NCI-H1930 (cell line): ENCODE measurements at regions not wholly inside any gene's neighbourhood (a gene's known extent, or its start where the extent isn't known, plus 50 kb on each side); places are given as distances from the start of the nearest gene placed in this dataset.
"Not testable (repeated sequence)": the region's sequence is repeated elsewhere in the genome, so short reads cannot be mapped to it uniquely, and the experiment has no call there.

ENCODE experiments used
- DNase-seq, 2 experiments: peaks; one replicate each; lab custom pipeline; 2025; lab: John Stamatoyannopoulos, UW

DNA sequence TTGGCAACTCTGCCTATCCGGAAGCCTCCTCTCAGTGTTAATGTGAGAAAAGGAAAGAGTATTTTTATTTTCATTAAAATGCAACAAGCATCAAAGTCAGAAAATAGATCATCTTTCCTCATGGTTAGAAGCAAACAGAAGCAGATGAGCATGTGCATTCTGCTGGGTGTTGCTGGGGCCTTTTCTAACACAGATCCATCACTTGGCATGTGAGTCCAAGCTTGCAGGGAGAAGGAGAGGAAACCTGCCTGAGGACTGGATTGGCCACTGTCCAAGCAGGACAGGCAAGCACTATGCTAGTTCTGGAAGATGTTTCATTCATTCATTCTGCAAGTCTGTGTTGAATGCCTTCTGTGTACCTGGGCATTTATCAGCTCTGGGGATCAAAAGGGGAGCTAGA, 348.7 kb upstream of the PCSK5 start:
- no peak for DNase-seq

DNA sequence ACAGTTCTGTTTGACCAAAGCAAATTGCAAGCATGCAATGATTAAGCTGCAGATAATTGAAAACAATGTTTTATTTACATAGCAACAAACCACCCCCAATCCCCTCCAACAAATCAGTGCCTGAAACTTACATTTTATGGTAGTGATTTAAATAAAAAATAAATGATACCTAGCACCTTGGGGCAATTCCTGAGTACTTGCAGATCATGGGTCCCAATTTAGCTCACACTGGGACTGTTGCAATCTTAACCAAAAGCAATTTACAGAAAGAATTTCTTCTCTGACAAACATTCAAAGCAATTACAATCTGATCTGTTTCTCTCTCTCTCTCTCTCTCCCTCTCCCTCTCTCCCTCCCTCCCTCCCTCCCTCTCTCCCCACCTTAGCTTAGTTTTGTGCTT, 345.7 kb upstream of the PCSK5 start:
- DNase-seq: no peak

DNA sequence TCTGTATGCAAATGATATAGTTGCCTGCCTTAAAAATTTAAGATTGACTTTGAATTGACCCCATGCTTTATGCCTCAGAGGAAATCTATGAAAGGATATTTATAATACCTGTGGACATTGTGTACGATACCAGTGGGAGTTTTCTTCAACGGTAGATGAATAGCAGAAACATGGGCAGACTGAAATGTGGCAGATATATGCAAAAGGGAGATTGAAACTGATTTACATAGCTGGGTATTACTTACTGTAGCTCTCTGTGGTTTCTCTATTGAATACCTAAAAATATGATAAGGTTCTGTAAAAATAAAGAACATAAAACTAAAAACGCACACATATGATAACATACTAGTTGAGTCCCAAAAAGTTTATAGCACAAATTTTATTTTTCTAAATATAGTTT, 345.2 kb upstream of the PCSK5 start:
- DNase-seq: no peak

DNA sequence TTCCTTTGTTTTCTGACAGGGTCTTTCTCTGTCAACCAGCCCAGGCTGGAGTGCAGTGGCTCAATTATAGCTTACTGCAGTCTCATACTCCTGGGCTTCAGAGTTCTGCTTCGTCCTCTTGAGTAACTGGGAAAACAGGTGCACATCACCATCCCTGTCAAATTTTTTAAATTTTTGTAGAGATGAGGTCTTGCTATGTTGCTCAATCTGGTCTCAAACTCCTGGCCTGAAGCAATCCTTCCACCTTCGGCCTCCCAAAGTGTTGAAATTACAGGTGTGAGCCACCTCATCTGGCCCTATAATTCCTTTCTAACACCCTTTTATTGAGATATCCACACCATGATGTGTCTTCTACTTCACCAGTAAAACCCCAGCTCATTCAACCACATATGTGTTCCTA, 341.6 kb upstream of the PCSK5 start:
- no peak for DNase-seq

DNA sequence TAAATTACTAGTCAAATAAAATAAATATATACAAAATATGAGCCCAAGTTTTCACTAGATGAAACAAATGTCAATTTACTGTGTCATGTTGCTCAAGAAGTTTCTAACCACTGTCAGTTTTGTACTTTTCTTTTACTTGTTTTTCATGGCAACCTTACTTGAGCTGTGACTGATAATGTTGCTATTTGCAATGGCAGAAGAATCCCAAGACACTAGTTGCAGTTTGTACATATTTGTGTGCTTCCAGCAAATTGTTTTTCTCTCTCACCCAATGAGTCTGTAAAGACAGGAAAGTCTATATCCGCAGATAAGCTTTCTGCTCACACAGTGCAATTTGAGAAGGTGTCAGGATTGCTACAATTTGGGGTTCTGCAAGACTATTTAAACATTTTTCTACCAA, 338.6 kb upstream of the PCSK5 start:
- no peak for DNase-seq

DNA sequence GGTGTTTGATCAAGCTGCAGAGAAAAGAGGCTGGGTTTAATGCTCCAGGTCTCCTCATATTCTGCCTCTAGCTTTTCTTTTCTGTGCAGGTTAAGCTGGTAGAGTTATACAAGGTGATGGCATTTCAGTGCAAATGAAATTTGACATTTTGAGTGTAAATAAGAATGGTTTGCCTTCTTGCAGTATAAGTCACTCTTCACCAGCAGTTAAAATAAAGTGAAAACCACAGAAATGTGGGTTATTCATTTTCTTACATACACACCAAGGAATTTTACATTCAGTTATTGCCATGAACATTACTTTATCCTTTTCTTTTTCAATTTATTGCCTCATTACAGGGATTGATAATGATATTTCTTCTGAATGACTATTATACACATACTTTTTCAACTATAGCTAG, 337.5 kb upstream of the PCSK5 start:
- DNase-seq: no peak

DNA sequence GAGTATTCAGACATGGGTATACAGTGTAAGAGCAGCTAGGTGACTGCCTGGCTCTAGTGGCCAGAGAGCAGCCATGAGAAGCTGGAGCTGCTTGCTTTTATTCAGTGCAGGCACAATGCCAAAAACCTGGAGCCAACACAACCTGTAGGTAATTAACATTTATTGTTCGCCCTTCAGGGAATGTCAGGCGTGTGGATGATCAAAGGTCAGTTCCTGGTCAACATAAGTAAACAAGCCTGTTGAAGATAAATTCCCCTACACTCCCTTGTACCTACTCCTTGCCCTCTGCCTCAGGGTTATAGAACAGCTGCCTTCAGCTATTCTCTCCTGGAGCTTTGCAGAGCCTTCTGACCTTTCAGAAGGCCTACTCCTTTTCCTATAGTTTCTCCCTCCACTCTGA, 323.7 kb upstream of the PCSK5 start:
- DNase-seq: not testable (repeated sequence)

DNA sequence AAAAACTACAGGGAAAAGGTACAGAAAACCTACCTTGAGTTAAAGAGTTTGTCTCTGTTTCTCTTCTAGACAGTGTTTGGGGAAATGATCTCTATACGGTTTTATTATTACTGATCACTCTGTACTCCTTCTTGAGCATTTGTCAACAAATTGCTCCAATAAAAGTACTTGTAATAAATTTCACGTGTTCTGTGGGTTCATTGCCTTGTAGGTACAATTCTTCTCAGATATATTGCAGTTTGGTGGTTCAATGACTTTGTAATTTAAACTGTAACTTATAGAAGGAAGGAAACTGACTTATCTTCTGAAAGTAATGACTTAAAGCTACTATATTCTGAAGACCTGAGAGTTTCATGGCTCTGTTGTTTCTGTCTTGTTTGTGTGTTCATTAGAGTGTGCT, 319.9 kb upstream of the PCSK5 start:
- DNase-seq: no peak

DNA sequence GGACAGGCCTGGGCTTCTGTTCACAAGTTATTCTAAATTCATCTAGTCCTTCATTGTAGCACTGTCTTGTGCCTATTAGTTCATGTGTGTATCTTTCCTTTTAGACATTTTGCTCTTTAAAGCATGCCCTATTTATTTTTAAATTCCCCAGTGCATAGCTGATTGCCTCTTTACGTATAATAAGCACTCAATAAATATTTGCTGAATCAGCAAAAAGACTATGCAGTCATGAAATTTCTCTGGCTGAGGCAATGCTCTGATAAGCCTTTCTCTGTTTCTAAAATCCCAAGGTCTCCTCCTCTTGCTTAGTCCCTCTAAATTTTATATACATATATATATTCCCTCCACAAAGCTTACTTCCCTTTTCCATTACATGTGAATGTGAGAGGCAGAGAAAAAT, 315.9 kb upstream of the PCSK5 start:
- no peak for DNase-seq

DNA sequence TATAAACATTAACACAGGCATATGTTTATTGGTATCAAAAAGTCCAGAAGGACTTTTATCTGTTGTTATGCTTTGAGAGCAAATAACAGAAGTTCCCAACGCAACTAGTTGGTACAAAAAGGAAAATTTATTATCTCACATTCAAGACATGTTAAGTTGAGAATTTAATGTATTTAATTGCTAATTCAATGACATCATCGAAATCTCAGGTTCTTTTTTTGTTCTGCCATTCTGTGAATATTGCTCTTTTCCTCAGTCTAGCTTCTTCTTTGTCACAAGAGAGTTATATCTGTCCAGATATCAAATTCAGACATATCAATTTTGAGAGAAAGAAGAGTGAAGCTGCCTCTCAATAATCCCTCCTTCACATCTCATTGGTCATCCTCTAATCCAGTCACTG, 307.6 kb upstream of the PCSK5 start:
- DNase-seq: no peak

DNA sequence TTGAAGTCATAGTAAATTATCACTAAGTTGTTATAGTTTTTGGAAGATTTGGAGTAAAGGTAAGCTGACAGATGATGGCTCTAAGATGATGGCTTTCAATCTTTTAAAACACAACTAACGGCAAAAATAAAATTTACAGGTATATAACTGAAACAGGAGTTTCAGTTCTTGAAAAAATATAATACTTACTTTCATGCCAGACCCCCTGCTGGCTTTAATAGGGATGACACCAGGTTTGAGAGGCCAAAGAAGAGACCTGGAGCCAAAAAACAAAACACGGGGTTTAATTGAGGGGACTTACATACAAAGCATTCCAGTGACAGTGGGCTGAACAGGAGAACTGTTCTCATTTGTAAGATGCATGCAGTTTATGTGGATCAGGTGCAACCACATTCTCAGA, 301.7 kb upstream of the PCSK5 start:
- DNase-seq: no peak

DNA sequence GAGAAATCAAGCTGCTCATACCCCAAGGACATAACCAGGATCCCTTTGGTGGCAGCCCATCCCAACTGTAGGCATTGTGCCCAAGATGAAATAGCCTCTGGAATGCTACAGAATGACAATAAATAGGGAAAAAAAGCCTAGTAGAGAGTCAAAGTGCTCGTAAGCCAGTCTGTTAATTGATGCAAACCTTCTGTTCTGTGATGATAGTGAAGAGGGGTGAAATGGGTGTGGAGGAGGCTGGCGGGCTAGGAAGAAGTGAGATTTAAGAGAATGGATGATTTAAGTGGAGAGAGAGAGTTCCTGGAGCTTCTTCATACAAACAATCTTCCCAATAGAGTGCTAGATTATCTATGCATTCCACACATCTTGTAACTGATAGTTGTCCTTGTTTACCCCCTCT, 301.0 kb upstream of the PCSK5 start:
- DNase-seq: no peak

DNA sequence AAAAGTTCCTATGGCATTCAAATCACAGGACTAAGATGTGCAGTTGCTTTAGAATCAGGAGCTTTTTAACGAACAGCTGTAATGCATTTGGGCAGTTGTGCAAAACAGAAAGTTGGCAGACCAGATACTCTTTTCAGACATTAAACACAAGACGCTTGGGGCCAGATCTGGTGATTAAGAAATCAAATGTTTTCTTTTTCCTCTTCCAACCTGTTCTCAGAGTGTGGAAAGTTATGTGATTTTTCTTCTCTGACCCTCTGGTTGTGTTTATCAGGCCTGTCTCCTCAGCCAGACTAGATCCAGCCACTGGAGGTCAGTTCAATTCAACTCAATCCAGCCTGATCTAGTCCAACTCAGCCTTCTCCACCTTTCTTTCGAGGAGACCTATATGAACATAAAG, 298.5 kb upstream of the PCSK5 start:
- DNase-seq: no peak

DNA sequence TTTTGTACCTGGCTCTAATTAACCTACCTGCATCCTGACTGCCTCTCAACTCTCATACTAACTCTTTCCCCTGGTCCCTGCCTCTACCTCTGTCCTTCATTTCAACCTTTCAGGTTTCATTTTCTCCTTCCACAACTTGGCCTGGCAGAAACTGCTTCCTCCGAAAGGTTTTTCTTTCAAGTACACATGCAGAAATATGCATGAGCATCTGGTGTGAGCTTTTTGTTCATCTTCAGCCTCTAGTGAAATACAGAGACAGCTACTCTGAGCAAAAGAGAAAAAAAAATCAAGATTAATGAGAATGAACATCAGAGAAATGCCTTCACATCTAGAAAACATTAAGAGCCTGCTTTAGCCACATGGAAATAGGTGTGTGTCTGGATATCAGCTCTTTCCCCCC, 297.9 kb upstream of the PCSK5 start:
- no peak for DNase-seq

DNA sequence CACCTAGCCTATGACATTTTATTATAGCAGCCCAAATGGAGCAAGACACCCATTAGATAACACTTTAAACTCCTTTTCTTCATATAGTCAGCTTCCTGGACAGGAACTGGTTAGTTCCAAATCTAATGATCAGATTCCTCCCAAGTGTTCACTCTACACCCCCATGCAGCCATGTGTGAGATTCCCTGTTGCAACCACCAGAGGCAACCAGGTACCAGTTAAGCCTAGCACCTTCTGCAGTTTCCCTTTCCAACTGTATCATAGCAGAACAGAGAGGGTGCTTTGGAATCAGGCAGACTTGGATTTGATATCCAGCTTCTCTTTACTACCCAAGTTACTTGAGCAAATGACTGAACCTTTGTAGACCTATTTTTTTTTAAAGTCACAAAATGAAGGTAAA, 296.6 kb upstream of the PCSK5 start:
- no peak for DNase-seq

DNA sequence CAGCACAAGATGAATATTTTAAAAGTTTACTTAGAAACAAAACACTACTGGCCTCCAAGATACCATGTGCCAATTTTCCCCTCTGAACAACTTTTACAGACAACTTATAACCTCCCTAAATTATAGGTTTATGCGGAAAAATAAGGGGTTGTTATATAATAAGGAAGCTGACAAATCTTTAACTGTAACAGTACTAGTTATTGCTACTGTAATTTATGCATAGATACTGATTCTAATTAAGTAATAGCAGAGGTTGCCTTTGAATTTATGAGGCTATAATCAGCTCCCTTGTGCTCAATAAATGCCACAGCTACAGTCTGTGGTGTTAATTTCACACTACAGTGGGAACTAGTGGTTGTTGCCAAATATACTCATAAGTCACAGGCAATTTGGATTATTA, 291.3 kb upstream of the PCSK5 start:
- DNase-seq: no peak

DNA sequence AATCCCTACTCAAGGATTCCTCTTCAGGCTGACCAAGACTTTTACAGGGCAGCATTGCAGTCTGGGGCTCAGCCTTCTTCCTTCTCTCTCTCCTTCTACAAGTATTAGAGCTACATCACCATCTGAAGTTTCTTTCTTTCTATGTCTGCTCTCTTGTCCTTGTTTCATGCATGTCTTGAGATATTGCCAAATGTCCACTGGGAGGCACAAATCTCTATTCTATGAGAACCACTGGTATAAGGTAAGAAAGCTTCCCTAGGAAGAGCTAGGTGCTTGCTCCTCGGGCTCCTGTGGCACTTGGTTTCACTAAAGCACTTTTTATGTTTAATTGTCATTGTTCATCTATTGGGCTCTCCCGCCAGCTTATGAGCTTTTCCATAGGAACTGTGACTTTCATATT, 289.2 kb upstream of the PCSK5 start:
- DNase-seq: no peak

DNA sequence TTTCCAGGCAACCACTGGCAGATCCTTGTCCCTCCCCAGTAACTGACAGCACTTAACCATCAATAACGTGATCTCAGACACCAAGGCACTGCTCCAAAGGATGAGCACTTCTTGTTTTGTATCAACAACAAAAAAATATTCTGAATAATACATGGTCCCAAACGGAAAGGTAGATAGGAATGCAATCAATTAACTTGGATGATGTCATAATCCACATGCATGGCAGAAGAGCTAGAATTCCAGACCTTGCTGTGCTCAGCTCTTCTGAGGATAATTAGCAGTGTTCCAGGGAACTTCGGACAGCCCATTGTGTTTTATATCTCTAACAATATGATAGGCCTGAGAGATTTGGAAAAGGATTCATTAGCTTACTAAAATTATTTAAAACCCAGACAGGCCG, 288.4 kb upstream of the PCSK5 start:
- DNase-seq: no peak

DNA sequence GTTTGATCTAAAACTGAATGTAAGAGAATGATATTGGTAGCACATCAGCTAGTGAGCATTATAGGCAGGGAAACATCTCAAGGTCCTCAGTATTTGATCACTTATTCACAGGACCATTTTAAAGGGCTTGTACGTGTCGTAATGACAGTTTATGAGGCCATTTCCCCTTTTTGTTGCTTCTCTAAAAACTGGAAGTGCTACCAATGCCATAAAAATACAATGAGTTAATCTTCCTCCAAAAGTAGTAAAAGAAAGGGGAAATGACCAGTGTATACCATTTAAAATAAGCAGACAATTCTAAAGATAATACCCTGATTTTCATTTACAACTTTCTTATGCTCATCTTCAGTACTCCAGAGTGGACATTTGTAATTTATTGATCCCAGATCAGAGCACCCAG, 285.8 kb upstream of the PCSK5 start:
- no peak for DNase-seq

DNA sequence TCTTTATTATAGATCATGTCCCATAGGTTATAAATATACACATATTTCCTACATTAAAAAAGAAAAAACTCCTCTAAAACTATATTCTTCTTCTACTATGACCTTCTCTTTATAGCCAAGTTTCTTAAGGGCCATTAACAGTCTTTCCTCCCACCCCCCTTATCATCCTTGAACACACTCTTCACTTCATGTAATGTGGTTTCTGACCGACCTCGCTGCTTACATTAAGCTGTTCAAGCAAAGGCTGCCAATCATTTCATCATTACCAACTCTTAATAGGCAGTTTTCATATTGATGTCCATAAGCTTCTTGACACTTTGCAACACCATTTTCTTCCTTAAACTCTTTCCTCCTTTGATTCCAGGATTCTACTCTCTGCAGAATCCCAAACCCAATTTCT, 283.0 kb upstream of the PCSK5 start:
- DNase-seq: no peak

DNA sequence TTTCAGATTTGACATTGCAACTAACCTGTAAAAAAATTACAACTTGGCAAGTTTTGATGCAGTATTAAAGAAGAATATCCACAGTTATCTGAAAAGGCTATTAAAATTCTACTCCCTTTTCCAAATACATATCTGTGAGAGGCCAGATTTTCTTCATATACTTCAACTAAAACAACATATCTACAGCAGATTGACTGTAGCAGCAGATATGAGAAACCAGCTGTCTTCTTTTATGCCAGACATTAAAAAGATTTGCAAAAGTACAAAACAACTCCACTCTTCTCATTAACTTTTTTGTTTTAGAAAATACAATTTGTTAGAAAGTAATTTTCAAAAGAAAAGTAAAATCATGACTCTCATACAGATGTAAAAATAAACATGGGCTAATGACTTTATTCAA, 281.1 kb upstream of the PCSK5 start:
- no peak for DNase-seq

DNA sequence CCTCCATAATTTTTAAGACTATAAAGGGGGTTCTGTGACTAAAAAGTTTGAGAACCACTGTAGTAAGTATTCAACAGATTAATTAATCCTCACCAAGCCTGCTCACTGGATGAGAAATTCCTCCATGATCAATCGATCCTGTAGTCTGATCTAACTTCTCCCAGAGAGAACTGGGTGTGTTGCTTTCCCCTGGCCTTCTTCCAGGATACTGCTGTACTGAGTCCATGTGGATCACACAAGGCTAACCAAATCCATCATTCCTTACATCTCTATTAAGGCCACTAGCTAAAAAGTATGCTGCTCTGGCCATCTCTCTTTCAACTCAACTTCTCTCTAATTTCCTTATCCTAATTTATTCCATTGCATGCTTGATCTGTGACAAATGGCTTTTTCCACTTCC, 280.2 kb upstream of the PCSK5 start:
- DNase-seq: no peak

DNA sequence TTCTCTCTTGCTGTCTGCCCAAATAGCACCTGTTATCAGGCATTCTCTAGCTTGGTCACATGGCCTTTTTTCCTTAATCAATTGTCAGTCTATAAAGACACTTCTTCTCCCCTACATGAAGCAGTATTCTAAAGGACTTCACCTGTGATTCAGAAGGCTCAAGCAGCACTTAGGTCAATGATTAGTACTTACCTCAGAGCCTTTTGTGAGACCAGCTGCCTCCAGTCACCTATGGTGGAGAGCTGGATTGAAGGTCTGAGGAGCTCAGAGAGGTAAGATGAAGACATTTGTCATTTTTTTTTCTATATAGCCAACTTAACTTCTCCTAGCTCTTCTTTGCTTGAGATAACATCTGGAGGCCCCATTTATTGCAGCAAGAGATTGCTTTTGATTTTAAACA, 278.3 kb upstream of the PCSK5 start:
- DNase-seq: no peak

DNA sequence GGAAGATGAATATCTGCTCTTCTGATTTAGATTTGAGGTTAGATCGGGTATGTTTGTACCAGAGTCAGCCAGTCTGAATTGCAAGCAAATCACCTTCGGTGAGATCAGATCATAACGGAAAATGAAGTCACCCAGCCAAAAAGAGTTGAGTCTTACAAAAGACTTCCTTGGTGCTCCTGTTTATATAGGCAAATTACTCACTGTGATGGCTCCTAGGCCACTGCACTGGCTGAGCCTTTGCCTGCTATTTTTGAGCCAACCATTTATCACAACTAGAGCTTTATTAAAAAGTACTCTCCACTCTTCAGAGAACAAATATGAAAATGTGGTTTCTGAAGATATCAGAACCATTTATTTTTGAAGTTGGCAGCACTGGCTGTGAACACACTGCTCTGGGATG, 277.7 kb upstream of the PCSK5 start:
- no peak for DNase-seq

DNA sequence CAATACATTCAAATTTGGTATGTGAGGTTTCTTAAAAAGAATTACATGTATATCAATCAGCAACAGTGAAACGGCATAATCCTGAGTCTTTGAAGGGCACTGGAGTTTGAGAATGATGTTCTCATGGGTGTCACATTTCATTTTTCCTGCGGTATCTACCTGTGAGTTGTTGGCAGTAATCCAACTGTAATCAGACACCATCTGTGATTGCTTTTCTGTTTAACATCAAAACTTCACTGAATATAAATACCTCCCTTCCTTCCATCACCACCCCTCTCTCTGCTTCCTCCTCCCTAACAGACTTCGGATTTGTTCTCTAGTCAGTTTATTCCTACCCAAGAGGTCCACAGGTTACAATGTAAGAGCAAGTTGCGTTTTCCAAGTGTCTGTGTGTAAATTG, 275.2 kb upstream of the PCSK5 start:
- no peak for DNase-seq

DNA sequence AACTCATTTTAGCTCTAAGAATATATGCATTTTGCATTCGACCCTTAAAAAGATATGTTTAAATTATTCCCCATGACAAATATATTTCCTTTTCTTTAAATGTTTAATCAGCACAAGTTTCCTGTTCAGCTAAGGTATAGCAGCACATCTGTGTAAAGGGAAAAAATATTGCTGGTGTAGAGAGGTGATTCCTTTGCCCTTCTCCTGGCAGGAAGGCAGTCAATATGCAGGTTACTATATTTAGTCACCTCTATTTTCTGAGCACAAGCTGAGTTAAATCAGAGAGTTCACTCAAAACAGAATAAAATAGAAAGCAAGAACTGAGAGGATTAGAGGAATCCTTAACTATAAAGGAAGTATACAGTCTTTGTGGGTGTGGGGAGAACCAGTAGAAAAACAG, 274.4 kb upstream of the PCSK5 start:
- no peak for DNase-seq
